ENCODE measurements at regions not wholly inside any gene's neighbourhood (a gene's known extent, or its start where the extent isn't known, plus 50 kb on each side); places are given as distances from the start of the nearest gene placed in this dataset.

DNA sequence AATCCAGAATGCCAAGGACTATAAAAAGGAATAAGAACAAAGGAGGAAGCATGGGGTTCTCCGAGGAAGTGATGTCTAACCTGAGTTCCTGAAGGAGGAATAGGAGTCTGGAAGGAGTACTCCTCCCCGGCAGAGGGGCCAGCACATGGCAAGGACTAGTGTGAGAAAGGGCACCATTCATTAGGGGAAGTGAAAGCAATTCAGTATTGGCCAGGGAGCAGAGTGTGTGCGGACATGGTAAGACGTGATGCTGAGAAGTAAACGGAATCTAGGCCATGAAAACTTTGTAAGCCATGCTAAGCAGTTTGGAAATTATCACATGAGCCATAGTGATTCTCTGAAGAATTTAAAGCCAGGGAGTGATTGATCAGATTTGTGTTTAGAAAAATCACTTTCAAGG is 218.9 kb upstream of the PRDM1 start:
- no peak overlapping the region for H3K4me3 Mint-ChIP-seq
- TF ChIP-seq EZH2phosphoT487 (IDR thresholded peaks at IDR 0.05; ENCODE audit: unreplicated experiment) (no peak), JUNB (IDR thresholded peaks at IDR 0.05; ENCODE audit: unreplicated experiment) (no peak), EZH2 (IDR thresholded peaks at IDR 0.05; ENCODE audit: low read depth, unreplicated experiment) (no peak), POLR2AphosphoS5 (IDR thresholded peaks at IDR 0.05; ENCODE audit: low read depth) (no peak), STAT1 (IDR thresholded peaks at IDR 0.05; ENCODE audit: unreplicated experiment) (no peak), ZNF114 (CRISPR knock-in tag; IDR thresholded peaks at IDR 0.05) (no peak), NANOG (IDR thresholded peaks at IDR 0.05; ENCODE audit: borderline replicate concordance) (no peak), ZNF331 (CRISPR knock-in tag; IDR thresholded peaks at IDR 0.05; ENCODE audit: low read depth) (no peak), CREB1 (CRISPR knock-in tag; IDR thresholded peaks at IDR 0.05; ENCODE audit: low read depth) (no peak)
- TF ChIP-seq, protein P1, sequence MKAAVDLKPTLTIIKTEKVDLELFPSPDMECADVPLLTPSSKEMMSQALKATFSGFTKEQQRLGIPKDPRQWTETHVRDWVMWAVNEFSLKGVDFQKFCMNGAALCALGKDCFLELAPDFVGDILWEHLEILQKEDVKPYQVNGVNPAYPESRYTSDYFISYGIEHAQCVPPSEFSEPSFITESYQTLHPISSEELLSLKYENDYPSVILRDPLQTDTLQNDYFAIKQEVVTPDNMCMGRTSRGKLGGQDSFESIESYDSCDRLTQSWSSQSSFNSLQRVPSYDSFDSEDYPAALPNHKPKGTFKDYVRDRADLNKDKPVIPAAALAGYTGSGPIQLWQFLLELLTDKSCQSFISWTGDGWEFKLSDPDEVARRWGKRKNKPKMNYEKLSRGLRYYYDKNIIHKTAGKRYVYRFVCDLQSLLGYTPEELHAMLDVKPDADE (IDR thresholded peaks at IDR 0.05) = no peak
- TF ChIP-seq, protein P2, sequence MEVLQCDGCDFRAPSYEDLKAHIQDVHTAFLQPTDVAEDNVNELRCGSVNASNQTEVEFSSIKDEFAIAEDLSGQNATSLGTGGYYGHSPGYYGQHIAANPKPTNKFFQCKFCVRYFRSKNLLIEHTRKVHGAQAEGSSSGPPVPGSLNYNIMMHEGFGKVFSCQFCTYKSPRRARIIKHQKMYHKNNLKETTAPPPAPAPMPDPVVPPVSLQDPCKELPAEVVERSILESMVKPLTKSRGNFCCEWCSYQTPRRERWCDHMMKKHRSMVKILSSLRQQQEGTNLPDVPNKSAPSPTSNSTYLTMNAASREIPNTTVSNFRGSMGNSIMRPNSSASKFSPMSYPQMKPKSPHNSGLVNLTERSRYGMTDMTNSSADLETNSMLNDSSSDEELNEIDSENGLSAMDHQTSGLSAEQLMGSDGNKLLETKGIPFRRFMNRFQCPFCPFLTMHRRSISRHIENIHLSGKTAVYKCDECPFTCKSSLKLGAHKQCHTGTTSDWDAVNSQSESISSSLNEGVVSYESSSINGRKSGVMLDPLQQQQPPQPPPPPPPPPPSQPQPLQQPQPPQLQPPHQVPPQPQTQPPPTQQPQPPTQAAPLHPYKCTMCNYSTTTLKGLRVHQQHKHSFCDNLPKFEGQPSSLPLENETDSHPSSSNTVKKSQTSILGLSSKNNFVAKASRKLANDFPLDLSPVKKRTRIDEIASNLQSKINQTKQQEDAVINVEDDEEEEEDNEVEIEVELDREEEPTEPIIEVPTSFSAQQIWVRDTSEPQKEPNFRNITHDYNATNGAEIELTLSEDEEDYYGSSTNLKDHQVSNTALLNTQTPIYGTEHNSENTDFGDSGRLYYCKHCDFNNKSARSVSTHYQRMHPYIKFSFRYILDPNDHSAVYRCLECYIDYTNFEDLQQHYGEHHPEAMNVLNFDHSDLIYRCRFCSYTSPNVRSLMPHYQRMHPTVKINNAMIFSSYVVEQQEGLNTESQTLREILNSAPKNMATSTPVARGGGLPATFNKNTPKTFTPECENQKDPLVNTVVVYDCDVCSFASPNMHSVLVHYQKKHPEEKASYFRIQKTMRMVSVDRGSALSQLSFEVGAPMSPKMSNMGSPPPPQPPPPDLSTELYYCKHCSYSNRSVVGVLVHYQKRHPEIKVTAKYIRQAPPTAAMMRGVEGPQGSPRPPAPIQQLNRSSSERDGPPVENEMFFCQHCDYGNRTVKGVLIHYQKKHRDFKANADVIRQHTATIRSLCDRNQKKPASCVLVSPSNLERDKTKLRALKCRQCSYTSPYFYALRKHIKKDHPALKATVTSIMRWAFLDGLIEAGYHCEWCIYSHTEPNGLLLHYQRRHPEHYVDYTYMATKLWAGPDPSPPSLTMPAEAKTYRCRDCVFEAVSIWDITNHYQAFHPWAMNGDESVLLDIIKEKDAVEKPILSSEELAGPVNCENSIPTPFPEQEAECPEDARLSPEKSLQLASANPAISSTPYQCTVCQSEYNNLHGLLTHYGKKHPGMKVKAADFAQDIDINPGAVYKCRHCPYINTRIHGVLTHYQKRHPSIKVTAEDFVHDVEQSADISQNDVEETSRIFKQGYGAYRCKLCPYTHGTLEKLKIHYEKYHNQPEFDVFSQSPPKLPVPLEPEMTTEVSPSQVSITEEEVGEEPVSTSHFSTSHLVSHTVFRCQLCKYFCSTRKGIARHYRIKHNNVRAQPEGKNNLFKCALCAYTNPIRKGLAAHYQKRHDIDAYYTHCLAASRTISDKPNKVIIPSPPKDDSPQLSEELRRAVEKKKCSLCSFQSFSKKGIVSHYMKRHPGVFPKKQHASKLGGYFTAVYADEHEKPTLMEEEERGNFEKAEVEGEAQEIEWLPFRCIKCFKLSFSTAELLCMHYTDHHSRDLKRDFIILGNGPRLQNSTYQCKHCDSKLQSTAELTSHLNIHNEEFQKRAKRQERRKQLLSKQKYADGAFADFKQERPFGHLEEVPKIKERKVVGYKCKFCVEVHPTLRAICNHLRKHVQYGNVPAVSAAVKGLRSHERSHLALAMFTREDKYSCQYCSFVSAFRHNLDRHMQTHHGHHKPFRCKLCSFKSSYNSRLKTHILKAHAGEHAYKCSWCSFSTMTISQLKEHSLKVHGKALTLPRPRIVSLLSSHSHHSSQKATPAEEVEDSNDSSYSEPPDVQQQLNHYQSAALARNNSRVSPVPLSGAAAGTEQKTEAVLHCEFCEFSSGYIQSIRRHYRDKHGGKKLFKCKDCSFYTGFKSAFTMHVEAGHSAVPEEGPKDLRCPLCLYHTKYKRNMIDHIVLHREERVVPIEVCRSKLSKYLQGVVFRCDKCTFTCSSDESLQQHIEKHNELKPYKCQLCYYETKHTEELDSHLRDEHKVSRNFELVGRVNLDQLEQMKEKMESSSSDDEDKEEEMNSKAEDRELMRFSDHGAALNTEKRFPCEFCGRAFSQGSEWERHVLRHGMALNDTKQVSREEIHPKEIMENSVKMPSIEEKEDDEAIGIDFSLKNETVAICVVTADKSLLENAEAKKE (CRISPR knock-in tag; IDR thresholded peaks at IDR 0.05) = no peak
- TF ChIP-seq, protein P3, sequence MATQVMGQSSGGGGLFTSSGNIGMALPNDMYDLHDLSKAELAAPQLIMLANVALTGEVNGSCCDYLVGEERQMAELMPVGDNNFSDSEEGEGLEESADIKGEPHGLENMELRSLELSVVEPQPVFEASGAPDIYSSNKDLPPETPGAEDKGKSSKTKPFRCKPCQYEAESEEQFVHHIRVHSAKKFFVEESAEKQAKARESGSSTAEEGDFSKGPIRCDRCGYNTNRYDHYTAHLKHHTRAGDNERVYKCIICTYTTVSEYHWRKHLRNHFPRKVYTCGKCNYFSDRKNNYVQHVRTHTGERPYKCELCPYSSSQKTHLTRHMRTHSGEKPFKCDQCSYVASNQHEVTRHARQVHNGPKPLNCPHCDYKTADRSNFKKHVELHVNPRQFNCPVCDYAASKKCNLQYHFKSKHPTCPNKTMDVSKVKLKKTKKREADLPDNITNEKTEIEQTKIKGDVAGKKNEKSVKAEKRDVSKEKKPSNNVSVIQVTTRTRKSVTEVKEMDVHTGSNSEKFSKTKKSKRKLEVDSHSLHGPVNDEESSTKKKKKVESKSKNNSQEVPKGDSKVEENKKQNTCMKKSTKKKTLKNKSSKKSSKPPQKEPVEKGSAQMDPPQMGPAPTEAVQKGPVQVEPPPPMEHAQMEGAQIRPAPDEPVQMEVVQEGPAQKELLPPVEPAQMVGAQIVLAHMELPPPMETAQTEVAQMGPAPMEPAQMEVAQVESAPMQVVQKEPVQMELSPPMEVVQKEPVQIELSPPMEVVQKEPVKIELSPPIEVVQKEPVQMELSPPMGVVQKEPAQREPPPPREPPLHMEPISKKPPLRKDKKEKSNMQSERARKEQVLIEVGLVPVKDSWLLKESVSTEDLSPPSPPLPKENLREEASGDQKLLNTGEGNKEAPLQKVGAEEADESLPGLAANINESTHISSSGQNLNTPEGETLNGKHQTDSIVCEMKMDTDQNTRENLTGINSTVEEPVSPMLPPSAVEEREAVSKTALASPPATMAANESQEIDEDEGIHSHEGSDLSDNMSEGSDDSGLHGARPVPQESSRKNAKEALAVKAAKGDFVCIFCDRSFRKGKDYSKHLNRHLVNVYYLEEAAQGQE (IDR thresholded peaks at IDR 0.05; ENCODE audit: unreplicated experiment) = no peak
- TF ChIP-seq, protein P4, sequence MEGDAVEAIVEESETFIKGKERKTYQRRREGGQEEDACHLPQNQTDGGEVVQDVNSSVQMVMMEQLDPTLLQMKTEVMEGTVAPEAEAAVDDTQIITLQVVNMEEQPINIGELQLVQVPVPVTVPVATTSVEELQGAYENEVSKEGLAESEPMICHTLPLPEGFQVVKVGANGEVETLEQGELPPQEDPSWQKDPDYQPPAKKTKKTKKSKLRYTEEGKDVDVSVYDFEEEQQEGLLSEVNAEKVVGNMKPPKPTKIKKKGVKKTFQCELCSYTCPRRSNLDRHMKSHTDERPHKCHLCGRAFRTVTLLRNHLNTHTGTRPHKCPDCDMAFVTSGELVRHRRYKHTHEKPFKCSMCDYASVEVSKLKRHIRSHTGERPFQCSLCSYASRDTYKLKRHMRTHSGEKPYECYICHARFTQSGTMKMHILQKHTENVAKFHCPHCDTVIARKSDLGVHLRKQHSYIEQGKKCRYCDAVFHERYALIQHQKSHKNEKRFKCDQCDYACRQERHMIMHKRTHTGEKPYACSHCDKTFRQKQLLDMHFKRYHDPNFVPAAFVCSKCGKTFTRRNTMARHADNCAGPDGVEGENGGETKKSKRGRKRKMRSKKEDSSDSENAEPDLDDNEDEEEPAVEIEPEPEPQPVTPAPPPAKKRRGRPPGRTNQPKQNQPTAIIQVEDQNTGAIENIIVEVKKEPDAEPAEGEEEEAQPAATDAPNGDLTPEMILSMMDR (conservative IDR thresholded peaks at IDR 0.05; ENCODE audit: low read depth in 2 of 2) = no peak
- no peaks in the 10 kb centered on the region for H3K36me3 ChIP-seq (ENCODE audit: insufficient read depth)
- no peaks in the 10 kb centered on the region; the same call in 1 of the 3 replicates for H3K9me3 Mint-ChIP-seq
- H3K27ac Mint-ChIP-seq = no peak overlapping the region
- H3K4me1 Mint-ChIP-seq = peaks cover 18% of the 10 kb centered on the region
- ATAC-seq (no peak), DNase-seq (ENCODE audit: low spot score) (no peak)
- H3K27ac ChIP-seq (ENCODE audit: low read depth) = no peak overlapping the region
- peaks cover 24% of the 10 kb centered on the region for H3K9me2 ChIP-seq (ENCODE audit: insufficient read depth)
- no peaks in the 10 kb centered on the region for H3F3A ChIP-seq (replicated peaks; ENCODE audit: low read depth)
- no peak overlapping the region for H3K4me2 ChIP-seq
- no peaks in the 10 kb centered on the region for H3K79me2 ChIP-seq (replicated peaks; ENCODE audit: insufficient read depth)
- no peaks in the 10 kb centered on the region for H3K27me3 Mint-ChIP-seq (ENCODE audit: insufficient read depth, low read depth, poor library complexity)
- H4K20me1 ChIP-seq (replicated peaks; ENCODE audit: insufficient read depth) = no peaks in the 10 kb centered on the region
- H3K36me3 Mint-ChIP-seq (ENCODE audit: low read depth) = no peaks in the 10 kb centered on the region; the same call in 2 of the 3 replicates
- no peak overlapping the region for H3K4me3 ChIP-seq
- peaks cover 15% of the 10 kb centered on the region; the same call in 1 of the 2 replicates for H3K4me1 ChIP-seq (ENCODE audit: insufficient read depth)
- no peaks in the 10 kb centered on the region for H3K27me3 ChIP-seq (ENCODE audit: insufficient read depth)
- no peak overlapping the region for H2AFZ ChIP-seq
